DMS 273 (cell line): ENCODE measurements at regions not wholly inside any gene's neighbourhood (a gene's known extent, or its start where the extent isn't known, plus 50 kb on each side); places are given as distances from the start of the nearest gene placed in this dataset.

Experiments
- DNase-seq: peaks from one replicate; lab custom pipeline; 2025; ENCODE audit not compliant: unreplicated experiment; lab: John Stamatoyannopoulos, UW

GRCh38 chr16:8519179-8519578 is 71.1 kb downstream of the TMEM114 start:
- DNase-seq = no peak

GRCh38 chr16:8517280-8517679 is 73.0 kb downstream of the TMEM114 start:
- no peak for DNase-seq

- DNase-seq = no peak
Measured at GRCh38 chr16:8516471-8516870, 73.8 kb downstream of the TMEM114 start.

- no peak for DNase-seq
Measured at GRCh38 chr16:8512941-8513624, 77.2 kb downstream of the TMEM114 start.

- peak; percentile 2 for DNase-seq
Measured at GRCh38 chr16:8511464-8511863, 78.8 kb downstream of the TMEM114 start.

- no peak for DNase-seq
Measured at GRCh38 chr16:8510160-8510559, 80.2 kb downstream of the TMEM114 start.

GRCh38 chr16:8505327-8505991 is 84.9 kb downstream of the TMEM114 start:
- no peak for DNase-seq

- DNase-seq = no peak
Measured at GRCh38 chr16:8502446-8502845, 87.9 kb downstream of the TMEM114 start.

- DNase-seq = no peak
Measured at GRCh38 chr16:8500351-8500750, 90.0 kb downstream of the TMEM114 start.

GRCh38 chr16:8496364-8496763 is 93.9 kb downstream of the TMEM114 start:
- DNase-seq = no peak

- no peak for DNase-seq
Measured at GRCh38 chr16:8493972-8494371, 96.3 kb downstream of the TMEM114 start.

GRCh38 chr16:8492690-8493089 is 97.6 kb downstream of the TMEM114 start:
- no peak for DNase-seq

- no peak for DNase-seq
Measured at GRCh38 chr16:8489580-8489979, 100.7 kb downstream of the TMEM114 start.

GRCh38 chr16:8486985-8487384 is 103.3 kb downstream of the TMEM114 start:
- DNase-seq = no peak

GRCh38 chr16:8483396-8483795 is 106.9 kb downstream of the TMEM114 start:
- DNase-seq = no peak

- DNase-seq = no peak
Measured at GRCh38 chr16:8481810-8482209, 108.5 kb downstream of the TMEM114 start.

- DNase-seq = no peak
Measured at GRCh38 chr16:8476824-8477223, 113.5 kb downstream of the TMEM114 start.

GRCh38 chr16:8474587-8474986 is 115.7 kb downstream of the TMEM114 start:
- DNase-seq = peak; percentile 45

- DNase-seq = no peak
Measured at GRCh38 chr16:8469102-8469778, 121.1 kb downstream of the TMEM114 start.

- DNase-seq = no peak
Measured at GRCh38 chr16:8464979-8465378, 125.3 kb downstream of the TMEM114 start.

- no peak for DNase-seq
Measured at GRCh38 chr16:8459085-8459733, 131.1 kb downstream of the TMEM114 start.
